Ecto neural progenitor cell (in vitro differentiated cells): ENCODE measurements at regions not wholly inside any gene's neighbourhood (a gene's known extent, or its start where the extent isn't known, plus 50 kb on each side); places are given as distances from the start of the nearest gene placed in this dataset.
"Not testable (repeated sequence)": the region's sequence is repeated elsewhere in the genome, so short reads cannot be mapped to it uniquely, and the experiment has no call there.

Experiments used
- DNase-seq: peaks from one replicate; pipeline ENCODE4 v3.0.0-alpha.2; 2018; ENCODE audit warnings: low spot score

DNA sequence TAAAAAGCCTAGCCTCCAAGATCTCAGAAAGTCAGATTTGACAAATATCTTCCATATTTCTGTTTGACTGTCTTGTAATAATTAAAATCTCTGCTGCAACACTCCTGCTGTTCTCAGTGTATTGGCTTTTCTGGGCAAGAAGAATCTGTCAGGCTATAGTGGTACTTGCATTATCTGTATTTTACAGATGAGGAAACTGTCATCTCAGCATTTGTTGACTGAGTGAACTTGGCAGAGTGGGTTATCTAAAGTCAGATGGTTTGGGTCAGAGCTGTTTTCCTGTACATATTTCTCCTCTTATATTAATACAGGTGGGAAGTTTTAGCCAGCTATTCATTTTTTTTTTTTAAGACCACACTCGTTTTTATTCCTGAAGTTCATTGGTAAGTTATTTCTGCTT, 1378.2 kb upstream of the PCDH20 start:
- DNase-seq: no peak

DNA sequence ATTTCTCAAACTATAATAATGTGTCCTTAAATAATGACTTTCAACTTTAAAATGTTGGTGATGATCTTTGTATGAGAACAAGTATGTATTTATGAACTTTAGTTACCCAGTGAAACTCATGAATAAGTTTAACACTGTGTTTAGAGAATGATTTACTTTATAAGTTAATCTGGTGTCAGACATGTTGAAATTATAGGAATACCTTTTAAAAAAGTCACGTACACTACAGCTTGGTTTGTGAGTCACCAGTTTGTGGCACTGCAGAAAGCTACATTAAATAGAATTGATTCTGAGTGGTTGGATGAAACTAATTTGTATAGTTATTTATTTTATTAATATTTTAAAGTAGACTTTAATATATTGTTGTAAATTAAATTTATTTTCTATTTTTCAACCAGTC, 1366.2 kb upstream of the PCDH20 start:
- no peak for DNase-seq

DNA sequence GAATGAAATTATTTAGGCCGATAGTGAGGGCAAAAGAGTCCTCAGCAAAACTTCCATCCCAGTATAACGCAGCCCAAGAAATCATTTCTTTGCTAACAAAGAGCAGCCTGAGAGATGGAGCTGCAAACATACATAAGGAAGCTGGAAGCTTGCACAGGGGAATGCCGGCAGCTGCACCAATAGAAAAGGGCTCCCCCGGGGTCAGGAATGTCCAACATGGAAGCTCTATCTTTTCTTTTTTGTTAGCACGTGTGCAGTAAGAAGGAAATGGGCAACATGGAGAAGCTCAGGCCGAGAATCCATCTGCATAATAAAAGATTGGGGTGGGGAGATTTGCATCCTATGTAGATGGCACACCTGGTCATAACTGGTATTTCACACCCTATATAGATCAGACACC, 1363.5 kb upstream of the PCDH20 start:
- no peak for DNase-seq

DNA sequence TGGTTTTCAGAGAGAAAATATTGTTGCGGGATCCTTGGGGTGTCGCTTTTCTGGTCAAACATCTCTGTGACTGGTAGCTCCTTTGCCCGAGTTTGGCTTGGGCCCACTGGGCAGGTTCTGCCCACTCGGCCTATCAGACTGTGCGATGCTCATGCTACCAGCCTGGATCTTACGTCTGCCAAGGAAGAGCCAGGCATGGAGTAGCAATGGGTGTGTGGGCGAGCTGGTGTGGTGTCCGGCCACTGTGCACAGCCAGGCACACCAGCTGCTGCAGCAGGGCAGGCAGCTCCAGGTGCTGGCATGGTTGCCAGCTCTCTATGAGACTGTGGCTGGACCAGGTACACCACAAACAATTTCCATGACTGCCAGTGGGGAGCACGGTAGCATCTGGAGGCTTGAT, 1351.8 kb upstream of the PCDH20 start:
- peak; percentile 45 for DNase-seq

DNA sequence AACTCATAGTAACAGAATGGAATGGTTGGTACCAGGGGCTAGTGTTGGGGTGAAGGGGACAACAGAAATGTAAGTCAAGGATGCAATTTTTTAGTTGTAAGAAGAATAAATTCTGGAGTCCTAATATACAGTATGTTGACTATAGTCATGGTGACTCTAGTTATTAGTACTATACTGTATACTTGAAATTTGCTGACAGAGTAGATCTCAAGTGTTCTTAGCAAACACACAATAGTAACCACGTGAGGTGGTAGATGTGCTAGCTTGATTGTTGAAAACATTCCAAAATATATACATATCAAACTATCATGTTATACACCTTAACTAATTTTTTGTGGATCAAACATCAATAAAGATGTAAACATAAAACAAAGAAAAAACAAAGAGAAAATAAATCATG, 1345.1 kb upstream of the PCDH20 start:
- DNase-seq: no peak

DNA sequence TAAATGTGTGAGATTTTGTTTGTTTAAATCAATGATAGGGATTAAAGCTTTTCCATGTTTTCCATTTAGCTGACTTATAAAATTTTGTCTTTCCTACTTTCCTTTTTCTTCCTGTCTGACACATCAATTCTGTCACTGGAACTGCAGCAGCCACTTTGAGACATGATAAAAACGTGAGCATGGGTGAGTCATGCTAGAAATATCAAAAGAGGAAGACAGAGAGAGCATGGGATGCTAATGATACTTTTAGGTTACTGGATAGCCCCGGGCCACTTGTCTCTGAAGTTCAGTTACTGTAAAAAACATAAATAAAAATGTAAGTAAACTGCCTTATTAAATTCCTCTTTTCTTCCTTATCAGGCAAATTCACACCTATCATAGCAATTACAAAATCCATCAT, 1332.0 kb upstream of the PCDH20 start:
- DNase-seq: no peak

DNA sequence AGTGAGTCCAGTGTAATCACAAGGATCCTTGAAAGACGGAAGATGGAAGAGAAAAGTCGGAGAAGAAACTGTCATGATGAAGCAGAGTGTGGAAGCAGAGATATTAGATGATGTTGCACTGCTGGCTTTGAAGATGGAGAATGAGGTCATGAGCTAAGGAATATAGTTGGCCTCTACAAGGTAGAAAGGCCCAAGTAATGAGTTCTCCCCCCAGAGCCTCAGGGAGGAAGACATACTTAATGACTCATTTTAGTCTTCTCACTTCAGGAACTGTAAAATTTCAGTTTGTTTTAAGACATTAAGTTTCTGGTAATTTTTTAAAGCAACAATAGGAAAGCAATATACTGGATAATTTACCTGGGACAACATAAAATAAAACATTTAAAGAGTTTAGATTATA, 1331.5 kb upstream of the PCDH20 start:
- no peak for DNase-seq

DNA sequence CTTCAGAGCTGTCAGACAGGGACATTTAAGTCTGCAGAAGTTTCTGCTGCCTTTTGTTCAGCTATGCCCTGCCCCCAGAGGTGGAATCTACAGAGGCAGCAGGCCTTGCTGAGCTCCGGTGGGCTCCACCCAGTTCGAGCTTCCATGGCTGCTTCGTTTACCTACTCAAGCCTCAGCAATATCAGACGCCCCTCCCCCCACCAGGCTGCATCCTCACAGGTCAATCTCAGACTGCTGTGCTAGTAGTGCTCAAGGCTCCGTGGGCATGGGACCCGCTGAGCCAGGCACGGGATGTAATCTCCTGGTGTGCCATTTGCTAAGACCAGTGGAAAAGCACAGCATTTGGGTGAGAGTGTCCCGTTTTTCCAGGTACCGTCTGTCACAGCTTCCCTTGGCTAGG, 1314.1 kb upstream of the PCDH20 start:
- not testable (repeated sequence) for DNase-seq

DNA sequence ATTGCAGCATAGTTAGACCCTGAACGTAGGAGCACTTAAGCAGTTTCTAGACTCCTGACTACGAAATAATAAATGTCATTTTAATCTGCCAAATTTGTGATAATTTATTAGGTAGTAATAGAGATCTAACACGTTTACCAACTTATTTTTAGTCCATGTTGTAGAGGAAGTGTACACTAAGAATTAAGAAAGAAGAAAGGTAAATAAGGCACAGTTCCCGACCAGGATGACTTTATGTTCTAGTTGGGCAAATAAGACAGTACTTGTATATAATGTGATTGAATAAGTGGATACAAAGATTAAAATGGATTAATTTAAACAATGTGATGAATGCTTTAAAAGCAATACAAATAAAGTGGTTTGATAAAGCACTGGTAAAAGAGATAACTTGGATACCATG, 1306.2 kb upstream of the PCDH20 start:
- DNase-seq: no peak

DNA sequence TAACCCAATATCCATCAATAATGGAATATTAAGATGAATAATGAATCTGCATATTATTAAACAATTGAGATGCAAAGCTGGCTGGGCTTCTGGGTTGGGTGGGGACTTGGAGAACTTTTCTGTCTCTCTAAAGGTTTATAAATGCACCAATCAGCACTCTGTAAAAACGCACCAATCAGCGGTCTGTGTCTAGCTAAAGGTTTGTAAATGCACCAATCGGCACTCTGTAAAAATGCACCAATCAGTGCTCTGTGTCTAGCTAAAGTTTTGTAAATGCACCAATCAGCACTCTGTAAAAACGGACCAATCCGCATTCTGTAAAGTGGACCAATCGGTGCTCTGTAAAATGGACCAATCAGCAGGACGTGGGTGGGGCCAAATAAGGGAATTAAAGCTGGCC, 1296.3 kb upstream of the PCDH20 start:
- not testable (repeated sequence) for DNase-seq

DNA sequence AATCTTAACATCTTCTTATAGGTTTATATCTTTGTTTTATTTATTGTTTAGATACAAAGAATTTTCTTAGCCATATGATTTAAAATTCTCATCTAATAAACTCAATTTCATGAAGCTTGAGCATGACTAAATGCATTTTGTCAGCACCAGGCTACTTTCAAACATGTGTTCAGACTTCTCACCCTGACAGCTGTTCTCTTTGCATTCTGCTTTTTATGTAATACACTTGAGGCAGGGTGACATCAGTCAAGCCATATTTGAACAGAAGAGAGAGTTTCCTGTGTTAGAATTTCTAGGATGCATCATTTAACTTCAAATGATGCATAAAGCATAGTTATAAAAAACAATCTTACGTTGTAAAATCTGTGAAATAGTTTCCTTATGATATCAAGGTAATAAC, 1295.1 kb upstream of the PCDH20 start:
- DNase-seq: no peak

DNA sequence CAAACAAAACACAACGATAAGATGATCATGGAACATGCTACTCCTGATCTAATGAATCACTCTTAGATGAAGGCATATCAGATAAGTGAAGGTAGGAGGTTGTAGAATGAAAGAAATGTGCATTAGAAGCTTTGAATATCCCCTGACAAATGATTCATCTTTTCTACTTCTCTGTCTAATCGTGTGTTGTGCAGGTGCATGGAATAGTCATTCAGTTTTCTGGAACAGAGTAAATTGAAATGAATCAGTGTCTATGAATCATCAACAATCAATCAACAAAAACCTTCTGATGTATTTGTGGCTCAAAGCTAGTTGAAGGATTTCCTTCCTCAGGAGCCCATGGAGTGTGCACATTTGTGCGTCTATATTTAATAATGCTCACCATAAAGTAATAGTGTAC, 1290.4 kb upstream of the PCDH20 start:
- no peak for DNase-seq

DNA sequence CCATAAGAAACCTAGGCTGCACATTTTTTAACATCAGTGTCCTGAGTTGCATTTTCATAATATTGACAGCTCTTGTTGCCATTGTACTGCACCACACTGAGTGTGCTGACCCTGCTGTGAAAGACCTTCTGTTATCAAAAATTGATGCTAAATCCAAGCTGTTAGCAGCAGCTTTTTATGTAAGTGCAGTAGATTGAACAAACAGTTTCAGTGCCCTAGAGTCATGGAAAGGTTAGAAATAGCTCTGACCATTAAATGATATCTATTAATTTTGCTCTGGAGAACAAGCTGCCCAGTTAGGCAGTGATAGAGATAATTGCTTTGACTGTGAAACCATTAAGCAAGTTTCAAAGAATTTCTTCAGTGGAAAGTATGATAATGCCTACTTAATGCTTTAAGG, 1289.2 kb upstream of the PCDH20 start:
- DNase-seq: no peak

DNA sequence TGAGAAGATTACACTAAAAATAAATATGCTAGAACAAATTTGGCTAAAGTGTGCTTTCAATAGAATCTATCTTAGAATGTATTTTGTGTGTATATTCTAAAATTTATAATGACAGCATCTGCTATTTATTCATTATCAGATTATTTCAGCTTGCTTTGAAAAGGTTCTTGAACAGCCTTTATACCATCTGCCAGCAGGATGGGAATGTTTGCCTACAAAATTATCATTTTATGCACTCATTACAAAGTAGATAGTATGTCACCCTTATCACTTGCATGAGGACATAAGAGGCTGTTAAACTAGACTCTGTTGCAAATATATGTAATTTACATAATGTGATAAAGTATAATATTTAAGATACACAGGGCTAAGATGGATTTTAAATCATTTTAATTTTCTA, 1286.9 kb upstream of the PCDH20 start:
- DNase-seq: no peak

DNA sequence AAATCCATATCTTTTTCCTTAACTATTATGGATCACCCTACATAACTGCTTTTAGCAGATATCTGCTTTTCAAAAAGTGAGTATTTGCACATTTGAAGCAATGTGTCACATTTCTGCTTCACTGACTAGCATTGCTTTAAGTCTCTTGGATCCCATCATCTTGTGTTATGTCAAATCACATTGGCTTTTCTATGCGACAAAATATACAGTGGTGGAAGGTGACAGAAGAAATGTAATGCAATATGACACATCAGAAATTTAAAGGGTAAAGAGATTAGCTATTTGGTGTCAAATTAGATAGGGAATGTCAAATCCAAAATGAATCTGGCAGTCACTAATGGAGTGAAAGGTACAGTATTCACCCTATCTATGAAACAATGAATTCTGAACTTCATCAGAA, 1282.1 kb upstream of the PCDH20 start:
- no peak for DNase-seq

DNA sequence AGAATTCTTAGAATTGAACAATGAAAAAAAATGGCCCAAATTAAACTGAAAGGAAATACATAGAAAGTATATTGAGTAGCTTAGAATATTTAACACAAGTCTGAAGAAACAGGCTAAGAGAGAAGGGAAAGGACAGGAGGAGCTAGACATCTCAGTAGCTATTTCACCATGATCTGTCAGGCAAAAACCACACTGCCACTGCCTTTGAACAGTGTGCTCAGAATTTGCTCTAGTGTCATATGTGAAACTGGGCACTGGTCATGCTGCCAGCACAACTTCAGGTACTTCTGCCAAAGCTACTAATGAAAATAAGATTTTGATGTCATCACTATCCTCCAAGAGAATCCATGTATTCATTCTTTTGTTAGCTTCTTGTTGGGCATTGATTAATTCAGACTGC, 1280.8 kb upstream of the PCDH20 start:
- DNase-seq: no peak

DNA sequence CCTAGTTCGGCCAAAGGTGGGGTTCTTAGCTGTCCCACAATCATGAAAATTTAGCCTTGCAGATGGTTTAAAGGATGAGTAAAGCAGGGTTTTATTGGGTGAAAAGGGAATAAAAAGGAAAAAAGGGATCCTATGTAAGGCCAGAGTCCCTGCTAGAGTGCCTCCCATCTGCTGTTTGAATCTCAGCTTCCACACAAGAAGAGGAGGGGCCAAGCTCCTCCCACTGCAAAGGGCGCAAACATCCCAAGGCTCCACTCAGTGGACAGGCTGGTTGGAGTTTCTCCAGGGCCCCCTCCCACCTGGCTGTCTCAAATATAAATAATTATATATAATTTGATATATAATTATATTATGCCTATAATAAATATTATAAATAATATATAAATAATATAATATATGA, 1272.1 kb upstream of the PCDH20 start:
- no peak for DNase-seq

DNA sequence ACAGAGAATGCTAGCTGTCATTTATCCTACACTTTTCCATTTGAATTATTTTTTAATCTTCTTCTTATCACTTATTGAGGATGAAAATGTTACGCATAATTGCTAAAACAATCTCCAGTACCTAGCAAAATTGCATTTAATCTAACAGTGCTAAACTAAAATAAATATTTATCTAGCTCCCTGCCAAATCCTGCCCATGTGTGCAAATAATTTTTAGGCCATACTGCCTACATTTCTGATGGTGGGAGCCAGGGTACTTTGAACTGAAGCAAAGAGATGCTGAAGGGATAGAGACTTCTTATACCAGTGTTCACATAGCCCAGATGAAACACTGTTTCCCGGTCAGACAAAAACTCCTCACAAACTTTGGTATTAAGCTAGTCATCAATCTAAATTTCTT, 1268.7 kb upstream of the PCDH20 start:
- no peak for DNase-seq

DNA sequence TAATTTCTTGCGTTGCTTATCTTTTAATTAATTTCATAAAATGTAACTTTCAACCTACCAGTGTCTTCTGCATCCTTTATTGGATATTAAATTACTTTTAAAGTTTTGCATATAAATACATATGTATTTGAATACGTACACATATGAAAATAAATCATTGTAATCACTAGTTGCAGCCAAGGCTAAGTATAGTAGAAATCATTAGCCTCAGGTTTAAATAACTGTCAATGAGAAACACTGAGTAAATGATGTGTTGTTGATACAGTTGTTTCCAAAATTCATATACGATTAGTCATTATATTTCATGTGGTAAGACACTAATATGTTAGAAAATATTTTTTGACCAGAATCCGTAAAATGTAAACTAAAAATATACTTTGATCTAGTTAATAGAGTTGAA, 1267.1 kb upstream of the PCDH20 start:
- no peak for DNase-seq

DNA sequence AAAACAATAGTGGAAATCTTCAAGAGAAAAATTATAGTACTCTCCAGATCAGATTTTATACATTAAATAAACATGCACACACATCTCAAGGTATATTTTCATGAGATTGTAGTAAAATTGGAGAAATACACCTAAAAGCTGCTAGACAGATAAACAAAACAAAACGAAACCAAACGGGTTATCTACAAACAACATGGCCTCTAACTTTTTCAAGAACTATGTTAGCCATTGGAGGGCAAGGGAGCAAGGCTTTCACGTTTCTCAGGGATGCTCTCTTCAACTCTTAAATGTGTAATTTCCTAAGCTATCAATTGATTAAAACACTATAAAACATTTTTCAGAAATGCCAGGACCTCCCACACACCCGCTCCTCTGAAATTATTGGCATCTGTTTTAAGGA, 1262.4 kb upstream of the PCDH20 start:
- no peak for DNase-seq

DNA sequence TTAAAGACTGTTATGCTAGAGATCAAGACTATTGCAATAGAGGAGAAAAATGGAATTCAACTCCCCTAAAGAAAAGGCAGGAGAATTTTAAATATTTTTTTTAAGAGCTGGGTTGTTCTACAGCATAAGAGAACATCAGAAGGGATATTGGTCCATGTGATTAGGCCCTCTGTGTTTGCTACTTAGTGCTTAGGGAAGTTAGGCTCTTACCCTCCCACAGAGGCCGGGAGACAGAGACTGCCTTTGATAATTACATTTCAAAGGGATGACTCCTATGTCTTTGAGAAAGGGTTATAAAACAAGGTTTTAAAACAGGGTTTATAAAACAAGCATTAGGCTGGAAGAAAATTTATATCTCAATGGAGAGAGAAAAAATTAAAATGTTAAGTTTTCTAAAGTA, 1248.1 kb upstream of the PCDH20 start:
- no peak for DNase-seq

DNA sequence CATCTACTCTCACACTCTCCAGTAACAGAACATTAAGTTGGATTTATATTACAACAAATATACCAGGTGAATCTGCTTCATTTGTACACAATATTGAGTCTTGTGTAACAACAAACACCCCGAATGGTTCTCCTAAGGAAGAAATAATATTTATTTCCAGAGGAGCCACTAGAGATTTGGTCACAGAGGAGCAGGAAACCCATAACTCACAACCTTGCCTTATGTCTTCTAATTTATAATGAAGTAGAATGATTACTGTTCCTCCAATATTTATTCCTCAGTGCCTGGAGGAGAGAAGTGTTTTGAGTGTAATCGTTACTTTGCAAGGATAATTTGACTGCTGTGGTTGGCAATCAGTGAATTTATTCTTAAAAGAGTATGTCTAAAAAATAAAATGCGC, 1243.7 kb upstream of the PCDH20 start:
- no peak for DNase-seq

DNA sequence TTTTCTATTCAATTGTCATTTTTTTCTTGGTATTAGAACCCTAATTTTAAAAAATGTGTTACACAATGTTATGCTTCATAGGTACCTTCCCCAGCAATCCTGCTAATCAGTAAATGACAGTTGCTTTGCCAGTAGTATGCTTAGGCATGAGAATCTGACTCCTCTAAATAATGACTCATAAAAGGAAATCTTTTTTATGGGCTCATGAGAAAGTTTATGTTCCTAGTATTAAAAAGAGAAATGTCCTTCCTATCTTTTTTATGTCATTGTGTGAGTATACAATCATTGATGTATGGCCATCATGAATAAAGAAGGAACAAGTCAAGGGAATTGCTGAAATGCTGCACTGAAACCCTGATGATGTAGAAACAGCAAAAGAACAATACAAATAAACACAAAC, 1237.7 kb upstream of the PCDH20 start:
- DNase-seq: no peak

DNA sequence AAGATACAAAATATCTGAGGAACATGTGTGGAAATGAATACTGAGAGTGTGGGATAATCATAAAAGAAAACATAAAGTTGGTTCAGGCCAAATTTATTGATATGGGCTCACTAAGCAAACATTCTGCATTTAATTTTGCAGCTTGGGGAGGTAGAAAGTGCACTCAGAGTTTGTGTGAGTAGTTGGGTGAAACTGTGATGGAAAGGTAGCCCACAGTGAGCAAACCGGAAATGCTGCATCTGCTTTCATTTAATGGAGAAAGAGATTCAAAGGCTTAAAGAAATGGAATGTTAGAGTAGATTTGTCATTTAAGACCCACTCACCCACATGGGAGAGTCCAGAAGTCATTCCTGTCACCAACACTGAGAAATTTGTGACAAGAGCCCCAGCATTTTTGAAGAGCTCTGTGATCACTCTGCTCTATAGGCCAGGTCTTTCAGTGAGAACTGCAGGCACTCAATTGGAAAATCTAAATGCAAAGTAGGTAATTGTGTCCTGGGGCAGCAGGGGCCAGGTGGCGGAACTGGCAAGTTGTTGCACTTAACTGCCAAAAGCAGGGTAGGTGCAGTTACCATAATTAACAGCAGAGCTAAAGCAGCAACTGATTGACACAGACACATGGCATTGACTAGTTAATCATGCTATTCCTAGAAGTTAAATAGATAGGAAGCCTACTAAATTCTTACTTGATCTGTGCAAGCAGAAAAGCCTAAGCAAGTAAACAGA, 1228.3 kb upstream of the PCDH20 start:
- no peak for DNase-seq

DNA sequence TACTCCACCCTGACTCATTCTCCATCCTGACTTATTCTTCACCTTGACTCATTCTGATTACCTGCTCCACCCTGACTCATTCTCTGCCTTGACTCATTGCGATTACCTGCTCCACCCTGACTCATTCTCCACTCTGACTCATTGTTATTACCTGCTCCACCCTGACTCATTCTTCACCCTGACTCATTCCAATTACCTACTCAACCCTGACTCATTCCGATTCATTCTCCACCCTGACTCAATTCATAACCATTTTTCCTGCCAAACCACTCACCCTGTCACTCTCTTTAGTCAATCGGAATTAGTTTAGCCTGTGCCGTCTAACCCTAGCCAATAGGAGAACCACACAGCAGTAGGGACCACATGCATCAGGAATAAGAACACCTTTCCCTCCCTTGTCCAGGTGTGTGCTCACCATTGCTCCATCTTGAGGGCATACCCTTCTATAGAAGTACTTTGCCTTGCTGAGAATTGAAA, 1227.4 kb upstream of the PCDH20 start:
- DNase-seq: no peak
